ENCODE measurements at regions not wholly inside any gene's neighbourhood (a gene's known extent, or its start where the extent isn't known, plus 50 kb on each side); places are given as distances from the start of the nearest gene placed in this dataset.

DNA sequence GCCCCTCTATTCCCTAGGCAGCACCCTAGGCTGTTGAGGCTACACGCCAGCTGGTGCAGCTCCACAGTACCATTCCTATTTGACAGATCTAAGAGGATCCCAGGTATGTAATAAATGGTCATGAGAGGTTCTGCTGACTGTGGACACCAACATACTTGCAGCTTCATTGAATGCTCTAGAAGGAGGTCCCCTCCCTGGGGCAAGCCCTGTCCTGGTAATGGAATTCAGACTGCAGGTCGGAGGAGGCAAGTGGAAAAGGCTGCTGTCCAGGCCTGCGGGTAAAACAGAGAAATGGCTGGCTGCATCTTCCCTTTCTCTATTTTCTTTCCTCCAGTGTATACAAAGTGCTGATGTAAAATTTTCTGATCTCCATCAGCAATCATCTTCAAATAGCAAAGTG is 66.1 kb upstream of the ZNF648 start:
- TF ChIP-seq, protein P1, sequence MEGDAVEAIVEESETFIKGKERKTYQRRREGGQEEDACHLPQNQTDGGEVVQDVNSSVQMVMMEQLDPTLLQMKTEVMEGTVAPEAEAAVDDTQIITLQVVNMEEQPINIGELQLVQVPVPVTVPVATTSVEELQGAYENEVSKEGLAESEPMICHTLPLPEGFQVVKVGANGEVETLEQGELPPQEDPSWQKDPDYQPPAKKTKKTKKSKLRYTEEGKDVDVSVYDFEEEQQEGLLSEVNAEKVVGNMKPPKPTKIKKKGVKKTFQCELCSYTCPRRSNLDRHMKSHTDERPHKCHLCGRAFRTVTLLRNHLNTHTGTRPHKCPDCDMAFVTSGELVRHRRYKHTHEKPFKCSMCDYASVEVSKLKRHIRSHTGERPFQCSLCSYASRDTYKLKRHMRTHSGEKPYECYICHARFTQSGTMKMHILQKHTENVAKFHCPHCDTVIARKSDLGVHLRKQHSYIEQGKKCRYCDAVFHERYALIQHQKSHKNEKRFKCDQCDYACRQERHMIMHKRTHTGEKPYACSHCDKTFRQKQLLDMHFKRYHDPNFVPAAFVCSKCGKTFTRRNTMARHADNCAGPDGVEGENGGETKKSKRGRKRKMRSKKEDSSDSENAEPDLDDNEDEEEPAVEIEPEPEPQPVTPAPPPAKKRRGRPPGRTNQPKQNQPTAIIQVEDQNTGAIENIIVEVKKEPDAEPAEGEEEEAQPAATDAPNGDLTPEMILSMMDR (IDR thresholded peaks at IDR 0.05; ENCODE audit: control extremely low read depth, extremely low read depth, low read depth, missing control alignments) = no peak
- ChIA-PET CTCF (interaction anchor here (1.5 to 9.3 kb wide), 2 partner anchors 12 to 16 kb away, joined by 3 to 78 read pairs; no protein-coding TSS in a partner anchor), POLR2A (no interaction called here)
- DNase-seq (ENCODE audit: extremely low spot score) = no peak

DNA sequence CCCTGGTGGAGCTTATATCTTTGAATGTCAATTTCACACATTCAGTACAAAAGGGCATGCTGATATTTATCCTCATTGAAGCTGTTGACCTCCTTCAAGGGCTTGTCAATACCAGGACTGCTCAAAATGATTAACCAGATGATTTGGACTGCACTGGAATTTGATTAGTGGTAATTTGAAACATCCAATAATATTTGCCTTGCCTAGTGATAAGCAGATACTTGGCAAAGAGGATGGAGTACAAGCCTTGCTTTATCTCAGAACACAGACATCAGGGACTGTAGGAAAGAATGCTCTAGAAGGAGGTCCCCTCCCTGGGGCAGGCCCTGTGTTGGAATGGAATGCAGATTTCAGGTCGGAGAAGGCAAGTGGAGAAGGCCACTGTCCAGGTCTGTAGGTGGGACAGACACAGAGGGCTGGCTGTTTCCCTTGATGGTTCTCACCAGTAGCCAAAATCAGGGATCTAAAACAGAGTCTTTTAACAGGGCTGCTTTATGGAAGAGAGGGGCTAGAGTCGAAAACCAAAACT is 64.8 kb upstream of the ZNF648 start:
- CTCF ChIA-PET = no interaction called here
- POLR2A ChIA-PET = no interaction called here
- no peak for DNase-seq (ENCODE audit: extremely low spot score)
- TF ChIP-seq, protein P1 (IDR thresholded peaks at IDR 0.05; ENCODE audit: control extremely low read depth, extremely low read depth, low read depth, missing control alignments) = no peak

GRCh38 chr1:182122913-182123260 is 61.4 kb upstream of the ZNF648 start:
- TF ChIP-seq, protein P1 (IDR thresholded peaks at IDR 0.05; ENCODE audit: control extremely low read depth, extremely low read depth, low read depth, missing control alignments) = no peak
- CTCF ChIA-PET = interaction anchor here (1.1 kb wide), 1 partner anchor 38 kb away, joined by 3 read pairs; no protein-coding TSS in a partner anchor
- DNase-seq (ENCODE audit: extremely low spot score) = no peak
- POLR2A ChIA-PET = no interaction called here

- CTCF ChIA-PET = interaction anchor here (1.1 to 1.3 kb wide), 3 partner anchors 8 to 37 kb away, joined by 3 to 6 read pairs (median 3); no protein-coding TSS in a partner anchor
- TF ChIP-seq, protein P1 (IDR thresholded peaks at IDR 0.05; ENCODE audit: control extremely low read depth, extremely low read depth, low read depth, missing control alignments) = no peak
- POLR2A ChIA-PET = no interaction called here
- DNase-seq (ENCODE audit: extremely low spot score) = no peak
Measured at GRCh38 chr1:182122256-182122912, 60.9 kb upstream of the ZNF648 start.

GRCh38 chr1:182121787-182122186 is 60.3 kb upstream of the ZNF648 start:
- ChIA-PET POLR2A (no interaction called here), CTCF (interaction anchor here (1.1 to 1.3 kb wide), 3 partner anchors 9 to 37 kb away, joined by 3 to 6 read pairs (median 3); no protein-coding TSS in a partner anchor)
- TF ChIP-seq, protein P1 (IDR thresholded peaks at IDR 0.05; ENCODE audit: control extremely low read depth, extremely low read depth, low read depth, missing control alignments) = no peak
- DNase-seq (ENCODE audit: extremely low spot score) = no peak

DNA sequence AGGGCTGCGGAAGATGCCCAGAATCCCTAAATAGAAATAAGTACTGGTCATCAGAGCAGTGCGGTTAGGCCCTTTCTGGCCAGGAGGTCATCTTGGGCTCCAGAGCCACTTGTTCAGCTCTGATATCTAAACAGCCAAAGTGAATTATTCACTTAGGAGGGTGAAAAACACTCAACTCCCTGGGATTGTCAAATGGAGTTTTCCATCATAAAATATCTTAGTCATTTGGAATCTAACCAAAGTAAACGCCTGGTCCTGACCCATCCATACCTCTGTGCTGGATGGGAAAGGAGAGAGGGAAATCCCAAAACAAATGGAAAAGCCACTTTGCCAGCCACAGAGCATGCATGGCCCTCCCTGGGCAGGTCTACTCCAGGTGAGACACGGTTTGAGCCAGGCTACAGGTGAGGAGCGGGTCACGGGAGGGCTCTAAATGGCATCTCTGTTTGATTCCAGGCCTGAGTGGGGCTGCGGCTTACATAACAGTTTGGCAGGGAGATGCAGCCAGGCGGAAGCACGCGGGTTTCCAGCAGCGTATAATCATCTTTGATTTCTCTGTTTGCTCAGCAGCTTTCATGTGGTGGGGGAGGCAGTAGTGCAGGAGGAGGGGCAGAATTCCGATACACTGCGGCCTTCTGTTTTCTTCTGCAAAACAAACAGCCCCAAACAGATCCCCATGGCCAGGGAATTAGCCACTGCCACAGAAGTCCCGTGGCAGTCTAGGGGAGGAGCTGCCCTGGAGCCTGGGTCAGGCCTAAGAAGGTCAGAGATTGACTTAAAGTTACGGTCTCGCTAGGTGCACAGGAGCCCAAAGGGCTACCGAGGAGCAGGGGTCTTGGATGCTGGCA is 59.1 kb upstream of the ZNF648 start:
- ChIA-PET POLR2A (no interaction called here), CTCF (interaction anchor here (1.3 kb wide), 1 partner anchor 23 kb away, joined by 6 read pairs; no protein-coding TSS in a partner anchor)
- DNase-seq (ENCODE audit: extremely low spot score) = no peak
- TF ChIP-seq, protein P1 (IDR thresholded peaks at IDR 0.05; ENCODE audit: control extremely low read depth, extremely low read depth, low read depth, missing control alignments) = no peak

All from GM10248 (cell line).